H1 (cell line): ENCODE measurements at regions not wholly inside any gene's neighbourhood (a gene's known extent, or its start where the extent isn't known, plus 50 kb on each side); places are given as distances from the start of the nearest gene placed in this dataset.

Experiments used
- BCL11A ChIP-seq, 2 experiments: IDR thresholded peaks; one replicate each; pipeline ENCODE4 v1.6.1; 2011; ENCODE audit warnings: low read depth in 2 of 2, low read length in 2 of 2, mild to moderate bottlenecking in 2 of 2
- CHD7 ChIP-seq: fragments of 300-600 bp; sonication (generic); IDR thresholded peaks from 2 replicates; pipeline ENCODE4 v1.7.1; 2012; ENCODE audit warnings: low read length, moderate library complexity, mild to moderate bottlenecking, inconsistent platforms; ENCODE audit not compliant: insufficient replicate concordance
- FOSL1 ChIP-seq: IDR thresholded peaks from 2 replicates; pipeline ENCODE4 v1.6.1; 2011; ENCODE audit warnings: mild to moderate bottlenecking, low read depth, low read length, moderate library complexity; ENCODE audit not compliant: insufficient read depth

- no peak for TF ChIP-seq BCL11A (IDR thresholded peaks at IDR 0.05; ENCODE audit: low read depth in 2 of 2, low read length in 2 of 2)
- no peak for TF ChIP-seq FOSL1
- no peak for TF ChIP-seq CHD7
These were observed 507.8 kb upstream of the EEF2KMT start (continued) for GRCh38 chr16:5605404-5605803.
